Liver (tissue), 3 donors: ENCODE measurements at regions not wholly inside any gene's neighbourhood (a gene's known extent, or its start where the extent isn't known, plus 50 kb on each side); places are given as distances from the start of the nearest gene placed in this dataset.

ENCODE experiments used
- ATF3 ChIP-seq: IDR thresholded peaks from 2 replicates; pipeline ENCODE4 v1.6.1; 2016; ENCODE audit warnings: antibody characterized with exemption
- CTCF ChIP-seq: fragments of 150-350 bp; IDR thresholded peaks from 2 replicates; pipeline ENCODE4 v1.5.1; 2017; ENCODE audit warnings: improper control_type of control experiment, low read depth, low read length; ENCODE audit not compliant: missing input control
- GABPA ChIP-seq, 2 donors: IDR thresholded peaks in 1 of 2; conservative IDR thresholded peaks in 1 of 2; 2 replicates each; pipeline ENCODE4 v1.6.1; 2016; ENCODE audit warnings: antibody characterized with exemption in 2 of 2, mild to moderate bottlenecking in 1 of 2, moderate library complexity in 1 of 2
- HNF4A ChIP-seq, 2 donors: conservative IDR thresholded peaks; 2 replicates each; pipeline ENCODE4 v1.6.1; 2016; ENCODE audit warnings: antibody characterized with exemption in 2 of 2, mild to moderate bottlenecking in 2 of 2
- MAX ChIP-seq: IDR thresholded peaks from 2 replicates; pipeline ENCODE4 v1.6.1; 2016; ENCODE audit warnings: antibody characterized with exemption
- NR2F2 ChIP-seq: IDR thresholded peaks from 2 replicates; pipeline ENCODE4 v1.6.1; 2016; ENCODE audit warnings: antibody characterized with exemption
- REST ChIP-seq: IDR thresholded peaks from 2 replicates; pipeline ENCODE4 v1.6.1; 2016; ENCODE audit warnings: antibody characterized with exemption, mild to moderate bottlenecking
- RXRA ChIP-seq, 2 donors: IDR thresholded peaks; 2 replicates each; pipeline ENCODE4 v1.6.1; 2017 to 2018; ENCODE audit warnings: antibody characterized with exemption in 2 of 2, mild to moderate bottlenecking in 1 of 2
- SP1 ChIP-seq: IDR thresholded peaks from 2 replicates; pipeline ENCODE4 v1.6.1; 2018; ENCODE audit warnings: antibody characterized with exemption, mild to moderate bottlenecking
- TAF1 ChIP-seq: conservative IDR thresholded peaks from 2 replicates; pipeline ENCODE4 v1.6.1; 2016; ENCODE audit warnings: antibody characterized with exemption, mild to moderate bottlenecking
- YY1 ChIP-seq: IDR thresholded peaks from 2 replicates; pipeline ENCODE4 v1.6.1; 2016; ENCODE audit warnings: antibody characterized with exemption, mild to moderate bottlenecking
- donor health status: healthy.
- donor health status: healthy.

GRCh38 chr1:194437135-194437534 lies 1250.7 kb upstream of the B3GALT2 start:
- TF ChIP-seq NR2F2, result no peak
- no peak for TF ChIP-seq CTCF
- TF ChIP-seq GABPA (IDR thresholded peaks at IDR 0.05 in 1 of 2, conservative IDR thresholded peaks at IDR 0.05 in 1 of 2), result no peak
- TF ChIP-seq YY1, result no peak
- no peak for TF ChIP-seq SP1
- no peak for TF ChIP-seq HNF4A (conservative IDR thresholded peaks at IDR 0.05)
- no peak for TF ChIP-seq REST
- no peak for TF ChIP-seq TAF1
- TF ChIP-seq ATF3, result no peak
- TF ChIP-seq MAX, result no peak
- TF ChIP-seq RXRA (IDR thresholded peaks at IDR 0.05), result no peak
